ENCODE measurements at regions not wholly inside any gene's neighbourhood (a gene's known extent, or its start where the extent isn't known, plus 50 kb on each side); places are given as distances from the start of the nearest gene placed in this dataset.

DNA sequence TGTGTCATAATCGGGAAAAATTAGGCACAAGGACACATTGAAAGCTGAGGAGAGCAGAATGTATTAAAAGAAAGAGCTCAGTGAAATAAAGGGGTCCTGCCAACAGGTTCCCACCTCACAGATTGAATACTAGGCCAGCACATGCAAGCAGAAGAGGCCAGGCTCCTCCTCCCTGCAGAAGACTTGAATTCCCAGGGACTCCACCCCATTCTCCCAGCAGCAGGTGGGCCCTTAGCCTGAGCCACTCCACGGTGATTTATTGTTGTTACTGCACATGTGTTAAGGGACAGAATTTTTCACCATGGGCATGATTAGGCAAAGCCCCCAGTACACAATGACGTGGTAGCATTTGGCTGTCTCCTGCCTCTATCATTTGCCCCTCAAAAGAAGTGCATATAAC lies 1844.7 kb downstream of the NCAM2 start:
- no peak for TF ChIP-seq CTCF (IDR thresholded peaks at IDR 0.05)
- intact Hi-C loops (cut with DNase I, micrococcal nuclease): no loop called here
- Histone ChIP-seq H3K9me3 (peaks cover 50% of the 10 kb centered on the region), H3K4me1 (ENCODE audit: low read depth) (no peaks in the 10 kb centered on the region), H3K4me3 (no peak overlapping the region), H3K36me3 (ENCODE audit: low read depth) (no peaks in the 10 kb centered on the region)
- ATAC-seq (no peak), DNase-seq (no peak)

GRCh38 chr21:22855581-22855980 lies 1857.4 kb downstream of the NCAM2 start:
- Histone ChIP-seq H3K36me3 (ENCODE audit: low read depth) (no peaks in the 10 kb centered on the region), H3K4me3 (no peak overlapping the region), H3K4me1 (ENCODE audit: low read depth) (no peaks in the 10 kb centered on the region), H3K9me3 (peaks cover 46% of the 10 kb centered on the region)
- DNase-seq: no peak
- TF ChIP-seq CTCF (IDR thresholded peaks at IDR 0.05): no peak
- ATAC-seq: no peak
- intact Hi-C loops (cut with DNase I, micrococcal nuclease): no loop called here

DNA sequence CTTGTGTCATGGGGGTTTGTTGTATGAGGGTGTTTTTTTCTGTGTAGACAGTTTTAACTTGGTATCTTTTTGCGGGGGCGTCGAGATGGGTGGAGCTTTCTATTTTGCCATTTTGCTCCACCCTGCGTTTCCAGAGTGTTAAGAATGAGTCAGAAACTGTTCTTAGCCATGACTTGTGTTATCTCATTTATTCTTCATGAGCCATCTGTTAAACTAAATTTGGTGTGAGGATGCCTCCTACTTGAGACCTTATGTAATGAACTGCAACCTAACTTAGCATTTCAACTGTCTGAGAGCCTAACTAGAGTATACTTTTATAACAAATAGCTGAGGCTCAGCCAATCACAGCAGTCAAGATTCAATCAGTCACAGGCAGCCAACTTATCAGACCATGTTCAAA lies 1873.5 kb downstream of the NCAM2 start:
- no peak for TF ChIP-seq CTCF (IDR thresholded peaks at IDR 0.05)
- ATAC-seq (no peak), DNase-seq (no peak)
- Histone ChIP-seq H3K9me3 (peaks cover 41% of the 10 kb centered on the region), H3K36me3 (ENCODE audit: low read depth) (no peaks in the 10 kb centered on the region), H3K4me3 (no peak overlapping the region), H3K4me1 (ENCODE audit: low read depth) (no peaks in the 10 kb centered on the region)
- intact Hi-C loops (cut with DNase I, micrococcal nuclease): no loop called here

- ATAC-seq (no peak), DNase-seq (no peak)
- Histone ChIP-seq H3K36me3 (ENCODE audit: low read depth) (no peaks in the 10 kb centered on the region), H3K9me3 (peaks cover 44% of the 10 kb centered on the region), H3K4me3 (no peak overlapping the region), H3K4me1 (ENCODE audit: low read depth) (no peaks in the 10 kb centered on the region)
- TF ChIP-seq CTCF (IDR thresholded peaks at IDR 0.05): no peak
- intact Hi-C loops (cut with DNase I, micrococcal nuclease): no loop called here
Measured at GRCh38 chr21:22880573-22880972, 1882.4 kb downstream of the NCAM2 start.

- intact Hi-C loops (cut with DNase I, micrococcal nuclease): no loop called here
- Histone ChIP-seq H3K4me3 (no peak overlapping the region), H3K9me3 (peaks cover 42% of the 10 kb centered on the region), H3K36me3 (ENCODE audit: low read depth) (no peaks in the 10 kb centered on the region), H3K4me1 (ENCODE audit: low read depth) (no peaks in the 10 kb centered on the region)
- no peak for TF ChIP-seq CTCF (IDR thresholded peaks at IDR 0.05)
- DNase-seq: no peak
- ATAC-seq: no peak
Measured at GRCh38 chr21:22881131-22881530, 1882.9 kb downstream of the NCAM2 start.

DNA sequence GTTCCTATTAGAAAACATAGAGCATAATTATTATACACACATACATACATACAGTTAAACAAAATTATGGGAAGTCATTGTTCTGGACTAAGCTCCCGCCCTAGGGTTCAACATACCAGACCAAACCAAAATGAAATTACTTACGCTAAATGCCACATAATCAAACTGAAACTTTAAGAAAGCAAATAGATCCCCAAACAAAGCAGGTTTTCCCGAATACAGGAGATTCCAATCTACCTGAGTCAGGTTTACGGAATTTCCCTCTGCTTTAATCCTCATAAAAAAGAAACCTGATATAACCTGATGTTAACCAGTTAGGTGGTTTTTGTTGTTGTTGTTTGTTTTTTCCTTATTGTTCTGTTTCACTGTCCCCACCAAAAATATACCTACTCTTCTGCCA lies 1886.9 kb downstream of the NCAM2 start:
- intact Hi-C loops (cut with DNase I, micrococcal nuclease): no loop called here
- Histone ChIP-seq H3K9me3 (peaks cover 37% of the 10 kb centered on the region), H3K4me1 (ENCODE audit: low read depth) (no peaks in the 10 kb centered on the region), H3K36me3 (ENCODE audit: low read depth) (no peaks in the 10 kb centered on the region), H3K4me3 (no peak overlapping the region)
- ATAC-seq (no peak), DNase-seq (no peak)
- TF ChIP-seq CTCF (IDR thresholded peaks at IDR 0.05): no peak

Measured in mucosa of descending colon (tissue), 3 donors.